ENCODE measurements at regions not wholly inside any gene's neighbourhood (a gene's known extent, or its start where the extent isn't known, plus 50 kb on each side); places are given as distances from the start of the nearest gene placed in this dataset.

GRCh38 chr10:109622566-109622965, 300.7 kb downstream of the XPNPEP1 start:
- TF ChIP-seq CTCF (IDR thresholded peaks at IDR 0.05) (no peak), POLR2AphosphoS5 (IDR thresholded peaks at IDR 0.05; ENCODE audit: low read depth, low read length) (no peak), REST (IDR thresholded peaks at IDR 0.05; ENCODE audit: insufficient read depth in 1 of 2, low read depth in 2 of 2, low read length in 1 of 2) (no peak)

All from Panc1 (cell line).